Large intestine (tissue), 3 donors: ENCODE measurements at regions not wholly inside any gene's neighbourhood (a gene's known extent, or its start where the extent isn't known, plus 50 kb on each side); places are given as distances from the start of the nearest gene placed in this dataset.
"Not testable (repeated sequence)": the region's sequence is repeated elsewhere in the genome, so short reads cannot be mapped to it uniquely, and the experiment has no call there.

ENCODE experiments used
- DNase-seq, 2 donors: peaks; one replicate each; pipeline versions ENCODE4 v3.0.0 to v3.0.0-alpha.2; 2013
- H3K27ac ChIP-seq: one replicate; pipeline ENCODE4 v1.5.1; 2013; ENCODE audit warnings: low read length
- H3K27me3 ChIP-seq: 2 replicates; pipeline ENCODE4 v1.6.1; 2013; ENCODE audit warnings: low read length; ENCODE audit not compliant: control insufficient read depth, insufficient read depth
- H3K36me3 ChIP-seq: 2 replicates; pipeline ENCODE4 v1.6.1; 2013; ENCODE audit warnings: low read length; ENCODE audit not compliant: control insufficient read depth, insufficient read depth
- H3K4me1 ChIP-seq: one replicate; pipeline ENCODE4 v1.6.1; 2013; ENCODE audit warnings: low read length; ENCODE audit not compliant: control insufficient read depth, insufficient read depth
- H3K4me3 ChIP-seq: one replicate; pipeline ENCODE4 v1.5.1; 2013; ENCODE audit warnings: low read length
- H3K9me3 ChIP-seq: one replicate; pipeline ENCODE4 v1.6.1; 2013; ENCODE audit warnings: mild to moderate bottlenecking, low read depth, low read length, moderate library complexity; ENCODE audit not compliant: control insufficient read depth
- WGBS: methylation state at CpG from one replicate; pipeline ENCODE4 v1.1.5; 2013; ENCODE audit warnings: low lambda C conversion rate; ENCODE audit not compliant: insufficient coverage; 5-methylcytosine and 5-hydroxymethylcytosine counted together

DNA sequence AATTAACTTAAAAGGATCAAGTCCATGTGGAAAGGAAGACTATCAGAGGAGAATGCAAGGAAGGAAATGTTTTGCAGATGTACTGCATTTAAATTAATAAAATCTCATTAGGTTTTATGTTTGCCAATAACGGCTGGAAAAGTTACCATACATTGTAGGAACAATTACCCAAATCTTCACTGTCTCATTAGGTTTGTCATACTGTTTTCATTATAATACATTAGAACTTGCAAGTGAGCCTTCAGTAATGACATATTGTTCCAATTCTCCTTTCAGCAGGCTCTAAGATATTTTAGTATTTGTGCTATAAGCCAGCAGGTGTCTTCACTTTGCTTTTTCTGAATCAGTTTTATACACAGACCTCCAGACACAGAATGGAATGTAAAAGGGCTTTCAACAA, 661.6 kb upstream of the KLHL1 start:
- WGBS, result 57% methylated on average over 1 of the region's 1 CpG
- no peaks in the 10 kb centered on the region for H3K9me3 ChIP-seq
- no peaks in the 10 kb centered on the region for H3K4me1 ChIP-seq
- H3K27me3 ChIP-seq, result no peaks in the 10 kb centered on the region
- H3K36me3 ChIP-seq, result no peaks in the 10 kb centered on the region
- no peak overlapping the region for H3K4me3 ChIP-seq
- H3K27ac ChIP-seq, result no peak overlapping the region
- no peak for DNase-seq

DNA sequence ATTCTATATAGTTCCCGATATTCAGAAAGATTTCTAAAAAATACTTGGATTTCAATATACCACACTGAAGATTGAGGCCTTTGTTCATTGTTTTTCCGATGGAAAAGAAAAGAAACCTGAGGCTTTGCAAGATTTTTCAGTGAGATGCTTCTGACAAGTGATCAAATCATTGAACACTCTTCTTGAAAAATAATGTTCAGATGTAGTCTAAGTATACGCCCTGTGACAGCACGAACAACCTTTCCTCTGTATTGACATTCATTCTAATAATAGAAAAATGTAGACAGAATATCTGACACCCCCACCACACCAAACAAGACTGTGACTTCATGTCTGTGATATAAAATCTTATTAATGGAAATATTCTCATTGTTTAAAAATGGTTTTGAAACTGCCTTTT, 650.7 kb upstream of the KLHL1 start:
- Histone ChIP-seq H3K4me1 (no peaks in the 10 kb centered on the region), H3K27ac (no peak overlapping the region), H3K9me3 (no peaks in the 10 kb centered on the region), H3K4me3 (no peak overlapping the region), H3K36me3 (no peaks in the 10 kb centered on the region), H3K27me3 (no peaks in the 10 kb centered on the region)
- WGBS, result 96% methylated on average over 4 of the region's 4 CpGs
- DNase-seq, result no peak

GRCh38 chr13:70756088-70756487, 647.8 kb upstream of the KLHL1 start:
- no peak for DNase-seq
- Histone ChIP-seq H3K9me3 (no peaks in the 10 kb centered on the region), H3K27me3 (no peaks in the 10 kb centered on the region), H3K4me1 (no peaks in the 10 kb centered on the region), H3K4me3 (no peak overlapping the region), H3K36me3 (no peaks in the 10 kb centered on the region), H3K27ac (no peak overlapping the region)

- no peaks in the 10 kb centered on the region for H3K4me1 ChIP-seq
- 87% methylated on average over 4 of the region's 4 CpGs for WGBS
These were observed 647.2 kb upstream of the KLHL1 start for GRCh38 chr13:70755456-70755855.

DNA sequence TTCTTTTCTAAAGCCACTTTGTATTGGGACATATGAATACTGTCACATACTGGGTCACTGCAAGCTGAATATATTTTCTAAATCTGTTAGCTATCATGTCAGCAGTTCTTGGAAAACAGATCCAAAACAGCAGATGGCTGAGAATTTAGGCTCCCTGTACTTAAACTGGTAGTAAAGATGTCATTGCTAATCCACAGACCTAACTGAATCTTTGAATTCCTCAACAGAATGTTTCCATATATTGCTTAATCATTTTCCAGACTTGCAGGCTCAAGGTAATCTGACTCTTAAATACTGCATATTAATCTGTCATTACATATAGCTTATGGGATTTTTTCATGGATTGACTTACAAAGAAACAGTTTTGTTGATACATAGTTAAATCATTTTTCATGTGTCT, 639.0 kb upstream of the KLHL1 start:
- H3K9me3 ChIP-seq, result no peaks in the 10 kb centered on the region
- H3K4me3 ChIP-seq, result no peak overlapping the region
- H3K4me1 ChIP-seq, result no peaks in the 10 kb centered on the region
- no peaks in the 10 kb centered on the region for H3K36me3 ChIP-seq
- H3K27ac ChIP-seq, result no peak overlapping the region
- no peak for DNase-seq
- H3K27me3 ChIP-seq, result no peaks in the 10 kb centered on the region

More at GRCh38 chr13:70755456-70755855, 647.2 kb upstream of the KLHL1 start:
- Histone ChIP-seq H3K36me3 (no peaks in the 10 kb centered on the region), H3K27ac (no peak overlapping the region), H3K27me3 (no peaks in the 10 kb centered on the region), H3K9me3 (no peaks in the 10 kb centered on the region), H3K4me3 (no peak overlapping the region)
- DNase-seq, result no peak

DNA sequence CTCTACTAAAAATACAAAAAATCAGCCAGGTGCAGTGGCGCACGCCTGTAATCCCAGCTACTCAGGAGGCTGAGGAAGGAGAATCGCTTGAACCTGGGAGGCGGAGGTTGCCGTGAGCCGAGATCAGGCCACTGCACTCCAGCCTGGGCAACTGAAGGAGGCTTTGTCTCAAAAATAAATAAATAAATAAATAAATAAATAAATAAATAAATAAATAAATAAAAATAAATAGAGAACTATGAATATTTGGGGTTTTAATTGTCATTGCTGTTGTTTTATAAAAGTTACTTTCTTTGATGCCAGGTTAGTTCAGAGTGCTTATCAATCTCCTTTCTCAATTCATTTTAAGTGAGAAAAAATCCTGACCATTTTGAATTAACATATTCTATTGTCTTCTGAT, 638.2 kb upstream of the KLHL1 start:
- not testable (repeated sequence) for H3K27ac ChIP-seq, H3K4me1 ChIP-seq, DNase-seq, H3K4me3 ChIP-seq, H3K9me3 ChIP-seq, H3K36me3 ChIP-seq, H3K27me3 ChIP-seq
- WGBS, result no CpG with 5 or more reads among the region's 6 CpGs

- Histone ChIP-seq H3K4me1 (no peaks in the 10 kb centered on the region), H3K4me3 (no peak overlapping the region), H3K9me3 (no peaks in the 10 kb centered on the region), H3K36me3 (no peaks in the 10 kb centered on the region), H3K27me3 (no peaks in the 10 kb centered on the region), H3K27ac (no peak overlapping the region)
- no CpG with 5 or more reads among the region's 1 CpG for WGBS
- DNase-seq, result no peak
These were observed 628.5 kb upstream of the KLHL1 start for GRCh38 chr13:70736622-70737317.

DNA sequence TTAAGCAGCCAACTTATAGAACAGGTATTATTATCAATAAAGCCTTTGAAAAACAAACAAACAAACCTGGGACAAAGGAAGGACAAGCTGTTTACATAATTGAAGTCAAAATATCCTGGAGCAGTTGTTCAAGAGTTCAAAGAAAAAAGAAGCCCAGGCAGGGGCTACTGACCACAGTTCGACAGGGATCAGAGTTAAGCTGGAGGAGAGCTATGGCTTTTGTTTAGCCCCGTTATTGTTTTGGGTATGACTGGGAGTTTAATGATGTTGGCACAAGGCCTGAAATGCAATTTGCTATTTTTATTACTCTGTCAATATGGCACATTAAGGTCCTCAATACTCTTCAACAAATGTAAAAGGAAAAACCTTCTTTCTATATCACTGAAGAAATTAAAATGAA, 624.4 kb upstream of the KLHL1 start:
- no peak for DNase-seq
- WGBS, result no CpG with 5 or more reads among the region's 2 CpGs
- H3K4me1 ChIP-seq, result no peaks in the 10 kb centered on the region

GRCh38 chr13:70729369-70729768, 621.1 kb upstream of the KLHL1 start:
- H3K4me3 ChIP-seq, result no peak overlapping the region
- no peak overlapping the region for H3K27ac ChIP-seq
- no peaks in the 10 kb centered on the region for H3K27me3 ChIP-seq
- no peaks in the 10 kb centered on the region for H3K36me3 ChIP-seq
- H3K4me1 ChIP-seq, result no peaks in the 10 kb centered on the region
- DNase-seq, result no peak
- no peaks in the 10 kb centered on the region for H3K9me3 ChIP-seq
- WGBS, result no CpG with 5 or more reads among the region's 2 CpGs

More for the DNA sequence above, 624.4 kb upstream of the KLHL1 start:
- Histone ChIP-seq H3K27me3 (no peaks in the 10 kb centered on the region), H3K36me3 (no peaks in the 10 kb centered on the region), H3K9me3 (no peaks in the 10 kb centered on the region), H3K4me3 (no peak overlapping the region), H3K27ac (no peak overlapping the region)

GRCh38 chr13:70723732-70724131, 615.5 kb upstream of the KLHL1 start:
- WGBS, result 80% methylated on average over 1 of the region's 1 CpG
- DNase-seq, result no peak

DNA sequence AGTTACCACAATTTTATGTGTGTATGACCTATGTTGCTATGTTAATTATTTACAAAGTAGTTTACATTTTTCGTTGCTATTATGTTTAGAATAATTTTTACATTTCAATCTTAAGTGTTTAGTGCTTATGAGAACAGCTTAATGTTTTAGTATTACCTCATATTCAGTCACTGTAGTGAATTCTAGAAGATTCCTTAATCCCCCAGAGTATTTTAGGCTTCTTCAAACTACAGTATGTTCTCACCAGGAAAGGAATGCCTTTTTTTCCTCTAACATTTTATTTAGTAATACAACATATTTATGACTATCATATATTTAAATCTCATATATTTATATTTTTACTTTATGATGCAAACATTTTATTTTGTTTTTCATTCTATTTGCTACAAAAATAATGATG, 612.1 kb upstream of the KLHL1 start:
- no peak overlapping the region for H3K4me3 ChIP-seq
- DNase-seq, result no peak
- 40% methylated on average over 1 of the region's 1 CpG for WGBS

More at GRCh38 chr13:70723732-70724131, 615.5 kb upstream of the KLHL1 start:
- Histone ChIP-seq H3K4me1 (no peaks in the 10 kb centered on the region), H3K27me3 (no peaks in the 10 kb centered on the region), H3K36me3 (no peaks in the 10 kb centered on the region), H3K4me3 (no peak overlapping the region), H3K27ac (no peak overlapping the region), H3K9me3 (no peaks in the 10 kb centered on the region)

More for the DNA sequence above, 612.1 kb upstream of the KLHL1 start:
- Histone ChIP-seq H3K27me3 (no peaks in the 10 kb centered on the region), H3K36me3 (no peaks in the 10 kb centered on the region), H3K4me1 (no peaks in the 10 kb centered on the region), H3K9me3 (no peaks in the 10 kb centered on the region), H3K27ac (no peak overlapping the region)
